ENCODE measurements at regions not wholly inside any gene's neighbourhood (a gene's known extent, or its start where the extent isn't known, plus 50 kb on each side); places are given as distances from the start of the nearest gene placed in this dataset.
"Not testable (repeated sequence)": the region's sequence is repeated elsewhere in the genome, so short reads cannot be mapped to it uniquely, and the experiment has no call there.

GRCh38 chr3:99586701-99587100 is 51.7 kb upstream of the COL8A1 start:
- DNase-seq (ENCODE audit: extremely low read depth in 1 of 11, low read depth in 9 of 11, low spot score in 4 of 11): no peak

GRCh38 chr3:99579965-99580364 is 58.4 kb upstream of the COL8A1 start:
- no peak for DNase-seq (ENCODE audit: extremely low read depth in 1 of 11, low read depth in 9 of 11, low spot score in 4 of 11)

DNA sequence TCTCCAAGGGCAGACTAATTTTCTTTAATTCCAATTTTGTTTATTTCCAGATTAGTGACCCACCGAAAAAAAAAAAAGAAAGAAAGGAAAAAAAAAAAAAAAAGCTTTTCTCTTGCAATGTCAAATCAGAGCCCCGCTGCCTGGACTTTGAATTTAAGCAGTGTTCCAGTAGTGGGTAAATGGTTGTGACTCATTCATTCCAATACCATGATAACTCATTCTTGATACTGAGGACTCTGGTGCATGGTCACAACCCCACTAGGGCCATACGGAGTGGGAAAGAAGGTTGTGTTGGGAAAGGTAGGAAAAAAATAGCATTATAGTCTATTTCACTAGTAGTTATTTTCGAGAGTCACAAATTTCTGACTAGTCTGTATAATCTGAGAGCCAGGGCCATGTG is 59.1 kb upstream of the COL8A1 start:
- DNase-seq (ENCODE audit: extremely low read depth in 1 of 11, low read depth in 9 of 11, low spot score in 4 of 11): no peak

GRCh38 chr3:99578339-99578970 is 59.9 kb upstream of the COL8A1 start:
- DNase-seq (ENCODE audit: extremely low read depth in 1 of 11, low read depth in 9 of 11, low spot score in 4 of 11): no peak

DNA sequence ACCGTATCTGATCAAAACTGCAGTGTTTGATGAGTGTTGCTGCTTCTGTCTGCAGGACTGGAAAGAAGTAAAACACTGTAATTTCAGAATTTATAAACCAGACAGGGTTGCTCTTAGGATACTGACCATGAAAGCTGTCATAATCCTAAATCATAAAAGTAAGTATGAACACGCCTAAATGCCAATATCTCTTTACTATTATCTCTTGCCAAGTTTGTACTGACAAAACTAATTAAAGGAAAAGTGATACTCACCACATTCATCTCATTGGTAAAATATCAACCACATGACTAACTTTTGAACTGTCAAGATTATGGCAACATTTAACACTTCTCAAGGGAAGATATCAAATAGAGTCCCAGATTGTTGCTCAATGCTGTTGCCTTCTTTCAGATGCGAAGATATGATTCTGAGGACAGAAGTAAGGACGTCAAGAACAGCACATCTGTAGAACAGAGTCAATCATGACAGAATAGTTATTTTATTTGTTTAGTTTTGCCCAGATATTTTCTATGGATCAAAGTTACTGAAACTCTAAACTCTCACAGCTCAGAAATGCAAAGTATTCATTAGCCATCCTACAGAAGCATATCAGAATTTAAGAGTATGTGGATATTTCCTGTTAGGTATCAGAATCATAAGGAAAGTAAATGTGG is 61.4 kb upstream of the COL8A1 start:
- no peak for DNase-seq (ENCODE audit: extremely low read depth in 1 of 11, low read depth in 9 of 11, low spot score in 4 of 11)

- no peak for DNase-seq (ENCODE audit: extremely low read depth in 1 of 11, low read depth in 9 of 11, low spot score in 4 of 11)
Observed at GRCh38 chr3:99575683-99576082, 62.7 kb upstream of the COL8A1 start.

- DNase-seq (ENCODE audit: extremely low read depth in 1 of 11, low read depth in 9 of 11, low spot score in 4 of 11): no peak
Observed at GRCh38 chr3:99570061-99570460, 68.3 kb upstream of the COL8A1 start.

- no peak for DNase-seq (ENCODE audit: extremely low read depth in 1 of 11, low read depth in 9 of 11, low spot score in 4 of 11)
Observed at GRCh38 chr3:99568663-99569335, 69.6 kb upstream of the COL8A1 start.

DNA sequence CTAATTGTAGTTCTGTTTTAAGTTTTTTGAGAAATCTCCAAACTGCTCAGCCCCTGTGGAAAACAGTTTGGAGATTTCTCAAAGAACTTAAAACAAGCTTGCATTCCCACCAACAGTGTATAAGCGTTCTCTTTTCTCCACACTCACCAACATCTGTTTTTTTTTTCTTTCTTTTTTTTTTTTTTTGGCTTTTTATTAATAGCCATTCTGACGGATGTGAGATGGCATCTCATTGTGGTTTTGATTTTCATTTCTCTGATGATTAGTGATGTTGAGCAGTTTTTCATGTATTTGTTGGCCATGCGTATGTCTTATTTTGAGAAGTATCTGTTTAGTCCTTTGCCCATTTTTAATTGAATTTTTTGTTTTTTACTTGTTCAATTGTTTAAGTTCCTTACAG is 73.1 kb upstream of the COL8A1 start:
- no peak for DNase-seq (ENCODE audit: extremely low read depth in 1 of 11, low read depth in 9 of 11, low spot score in 4 of 11)

GRCh38 chr3:99562990-99563607 is 75.3 kb upstream of the COL8A1 start:
- no peak for DNase-seq (ENCODE audit: extremely low read depth in 1 of 11, low read depth in 9 of 11, low spot score in 4 of 11)

DNA sequence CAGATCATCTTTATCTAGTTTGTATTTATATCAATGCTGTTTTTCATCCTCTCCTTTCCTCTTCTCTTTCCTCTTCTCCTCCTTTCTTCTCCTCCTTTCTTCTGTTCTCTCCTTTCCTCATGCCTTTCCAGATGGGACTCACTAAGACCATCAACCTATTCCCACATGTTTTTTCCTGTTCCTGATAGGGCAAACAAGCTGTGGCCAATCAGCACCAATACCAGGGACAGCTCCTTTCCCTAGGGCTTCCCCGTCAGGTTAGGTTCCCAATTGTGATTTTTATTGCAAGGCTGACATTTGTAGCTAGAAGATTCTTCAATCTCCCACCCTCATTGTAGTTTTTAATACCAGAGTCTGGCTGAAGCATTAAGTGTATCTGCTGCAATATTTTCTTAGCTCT is 76.3 kb upstream of the COL8A1 start:
- DNase-seq (ENCODE audit: extremely low read depth in 1 of 11, low read depth in 9 of 11, low spot score in 4 of 11): peak in 5 of 11 donors; percentile 17 to 45 (median 40)

DNA sequence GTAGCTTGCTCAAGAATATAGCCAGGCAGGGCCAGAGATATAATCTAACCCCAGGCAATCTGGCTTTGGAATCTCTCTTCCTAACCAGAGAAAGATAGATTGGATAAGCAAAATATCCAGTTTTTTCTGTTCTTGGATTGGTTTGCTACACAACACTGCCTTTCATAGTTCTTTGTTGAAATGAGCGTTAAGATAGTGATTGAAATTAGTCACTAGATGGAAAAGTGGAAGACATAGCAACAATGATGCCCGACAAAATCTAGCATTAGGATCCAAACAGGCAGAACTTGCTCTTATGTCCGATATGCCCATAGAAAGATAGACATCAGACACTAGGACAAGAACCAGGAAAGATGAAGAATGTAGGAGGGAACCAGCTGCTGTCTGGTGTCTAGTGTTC is 77.3 kb upstream of the COL8A1 start:
- DNase-seq (ENCODE audit: extremely low read depth in 1 of 11, low read depth in 9 of 11, low spot score in 4 of 11): no peak

- DNase-seq (ENCODE audit: extremely low read depth in 1 of 11, low read depth in 9 of 11, low spot score in 4 of 11): no peak
Observed at GRCh38 chr3:99559196-99559595, 79.2 kb upstream of the COL8A1 start.

GRCh38 chr3:99555885-99556284 is 82.5 kb upstream of the COL8A1 start:
- not testable (repeated sequence) for DNase-seq (ENCODE audit: extremely low read depth in 1 of 11, low read depth in 9 of 11, low spot score in 4 of 11)

- no peak for DNase-seq (ENCODE audit: extremely low read depth in 1 of 11, low read depth in 9 of 11, low spot score in 4 of 11)
Observed at GRCh38 chr3:99551520-99551919, 86.9 kb upstream of the COL8A1 start.

DNA sequence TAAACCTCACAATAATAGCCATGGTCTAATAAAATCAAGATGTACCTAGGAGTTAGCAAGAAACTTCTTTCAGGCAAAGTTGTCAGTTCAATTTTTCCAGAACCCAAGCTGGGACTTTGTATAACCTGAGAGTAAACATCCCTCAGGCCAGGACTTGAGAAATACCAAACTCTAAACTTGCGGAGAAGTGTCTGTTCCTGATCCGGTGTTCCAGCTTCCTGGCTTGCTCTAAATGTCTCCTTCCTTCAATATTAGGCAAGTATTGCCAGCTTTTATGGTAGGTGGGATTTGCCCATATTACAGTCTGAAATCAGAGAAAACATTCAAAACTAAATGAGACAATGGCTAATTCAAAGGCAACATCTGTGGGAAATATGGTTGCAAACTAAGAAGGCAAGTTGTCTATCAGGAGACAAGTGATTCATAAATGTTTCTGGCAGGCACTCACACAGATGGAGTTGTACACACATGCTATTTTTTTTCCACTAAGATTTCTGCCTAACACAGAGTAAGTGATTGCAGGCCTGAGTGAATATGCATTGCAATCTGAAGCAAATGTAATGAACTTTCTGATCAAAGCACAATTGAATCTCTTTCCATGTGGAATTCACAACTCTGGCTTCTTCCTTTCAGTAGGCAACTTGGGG is 88.3 kb upstream of the COL8A1 start:
- DNase-seq (ENCODE audit: extremely low read depth in 1 of 11, low read depth in 9 of 11, low spot score in 4 of 11): no peak

DNA sequence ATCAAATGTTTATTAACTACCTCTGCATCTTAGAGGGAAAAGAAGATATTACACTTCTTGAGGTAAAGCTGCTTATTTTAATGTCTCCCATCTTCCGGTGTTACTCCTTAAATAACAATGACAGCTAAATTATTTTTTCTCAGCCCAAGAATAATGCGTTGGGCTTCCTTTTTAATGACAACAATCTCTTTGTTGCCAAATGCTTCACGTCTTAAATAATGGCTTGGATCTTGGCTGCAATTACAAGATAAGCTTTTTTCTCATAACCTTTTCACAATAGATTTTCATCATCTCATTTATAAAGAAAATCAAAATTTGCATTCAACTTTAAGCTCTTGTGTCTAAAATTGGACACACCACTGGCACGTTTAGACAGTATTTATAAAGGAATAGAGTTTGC is 89.2 kb upstream of the COL8A1 start:
- DNase-seq (ENCODE audit: extremely low read depth in 1 of 11, low read depth in 9 of 11, low spot score in 4 of 11): no peak

GRCh38 chr3:99548674-99549073 is 89.7 kb upstream of the COL8A1 start:
- no peak for DNase-seq (ENCODE audit: extremely low read depth in 1 of 11, low read depth in 9 of 11, low spot score in 4 of 11)

- DNase-seq (ENCODE audit: extremely low read depth in 1 of 11, low read depth in 9 of 11, low spot score in 4 of 11): no peak
Observed at GRCh38 chr3:99545941-99546580, 92.3 kb upstream of the COL8A1 start.
